COR-L47 (cell line): ENCODE measurements at regions not wholly inside any gene's neighbourhood (a gene's known extent, or its start where the extent isn't known, plus 50 kb on each side); places are given as distances from the start of the nearest gene placed in this dataset.

ENCODE experiments used
- DNase-seq: peaks from one replicate; lab custom pipeline; 2025; lab: John Stamatoyannopoulos, UW

- no peak for DNase-seq
Measured at GRCh38 chr20:52864916-52865605, 107.1 kb upstream of the TSHZ2 start.

DNA sequence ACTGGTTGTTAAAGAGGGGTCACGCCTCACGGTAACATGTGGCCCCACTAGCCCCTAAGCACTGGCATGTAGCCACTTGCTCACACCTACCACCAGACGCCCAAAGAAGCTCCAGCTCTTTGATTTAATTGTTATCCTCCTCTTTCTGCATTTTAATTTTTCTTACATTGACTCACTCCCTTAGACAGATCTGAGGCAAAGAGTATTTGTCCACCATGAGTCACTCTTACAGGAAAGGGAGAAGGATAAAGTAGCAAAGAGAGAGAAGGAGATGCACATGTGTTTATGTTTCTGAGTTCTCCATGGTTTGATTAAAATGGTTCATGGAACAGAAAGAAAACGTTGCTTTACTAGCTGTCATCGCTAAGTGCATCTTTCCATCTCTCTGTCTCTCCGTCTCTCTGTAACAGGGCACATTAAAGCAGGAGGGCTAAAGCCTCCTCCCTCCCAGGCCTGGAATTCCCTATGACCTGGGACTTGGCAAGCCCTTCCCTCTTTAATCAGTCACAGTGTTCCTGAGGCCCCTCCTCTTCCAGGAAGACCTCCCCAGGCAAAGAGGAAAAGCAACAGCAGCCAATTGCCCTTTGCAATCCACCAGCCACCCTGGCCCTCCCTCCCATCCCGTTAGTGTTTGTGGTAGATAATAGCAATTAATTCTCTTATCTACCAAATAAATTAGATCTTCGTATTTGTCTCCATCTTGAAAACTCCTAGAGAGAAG, 112.8 kb upstream of the TSHZ2 start:
- no peak for DNase-seq

GRCh38 chr20:52852714-52853113, 119.4 kb upstream of the TSHZ2 start:
- DNase-seq = no peak

DNA sequence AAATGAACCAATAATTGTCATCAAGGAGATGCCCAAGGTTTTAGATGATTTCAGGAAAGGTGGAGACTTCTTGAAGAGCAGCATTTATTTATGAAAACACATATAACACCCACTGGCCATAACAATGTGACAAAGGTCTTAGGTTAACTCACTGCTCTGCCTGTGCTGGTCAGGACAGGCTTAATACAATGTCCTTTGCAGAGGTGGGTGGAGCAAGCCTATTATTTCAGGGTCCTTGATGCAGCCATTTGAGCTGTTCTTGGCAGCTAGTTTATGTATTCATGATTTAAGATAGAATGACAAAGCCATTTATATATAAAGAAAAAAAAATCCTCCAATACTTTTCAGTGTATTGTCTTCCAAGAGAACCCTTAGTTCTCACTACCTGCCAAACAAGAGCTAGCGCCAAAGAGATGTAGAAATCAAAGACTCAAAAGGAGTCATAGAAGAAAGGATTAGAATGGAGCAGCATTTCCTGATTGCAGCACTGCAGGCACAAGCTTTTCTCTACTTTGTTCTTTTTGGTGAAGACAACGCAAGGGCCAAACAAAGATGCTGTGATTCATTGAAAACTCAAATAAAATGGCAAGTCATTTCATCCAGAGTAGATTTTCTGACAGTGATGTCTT, 124.3 kb upstream of the TSHZ2 start:
- DNase-seq = no peak

GRCh38 chr20:52847029-52847660, 125.0 kb upstream of the TSHZ2 start:
- no peak for DNase-seq

DNA sequence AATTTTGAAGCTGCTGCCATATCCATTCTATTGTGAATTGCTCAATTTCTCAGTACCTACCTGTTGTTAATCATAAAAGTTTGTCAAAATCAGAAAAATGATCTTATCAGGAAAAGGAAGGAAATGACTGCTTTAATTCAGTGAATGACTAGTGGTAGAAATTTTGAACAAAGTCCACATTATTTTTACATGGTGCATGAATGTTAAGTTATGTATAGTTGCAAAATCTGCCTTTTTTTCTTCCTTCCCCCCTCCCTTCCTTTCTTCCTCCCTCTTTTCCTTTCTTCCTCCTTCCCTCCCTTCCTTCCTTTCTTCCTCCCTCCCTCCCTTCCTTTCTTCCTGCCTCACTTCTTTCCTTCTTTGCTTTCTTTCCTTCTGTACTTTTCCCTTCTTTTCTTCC, 127.1 kb upstream of the TSHZ2 start:
- DNase-seq = no peak

GRCh38 chr20:52843425-52843824, 128.7 kb upstream of the TSHZ2 start:
- DNase-seq = no peak

GRCh38 chr20:52841003-52841402, 131.2 kb upstream of the TSHZ2 start:
- DNase-seq = no peak

GRCh38 chr20:52840041-52840440, 132.1 kb upstream of the TSHZ2 start:
- no peak for DNase-seq

GRCh38 chr20:52838510-52839241, 133.5 kb upstream of the TSHZ2 start:
- no peak for DNase-seq

GRCh38 chr20:52837378-52837777, 134.8 kb upstream of the TSHZ2 start:
- no peak for DNase-seq

- DNase-seq = no peak
Measured at GRCh38 chr20:52833901-52834300, 138.3 kb upstream of the TSHZ2 start.

- DNase-seq = no peak
Measured at GRCh38 chr20:52832151-52832774, 139.9 kb upstream of the TSHZ2 start.

GRCh38 chr20:52830598-52830997, 141.6 kb upstream of the TSHZ2 start:
- no peak for DNase-seq

DNA sequence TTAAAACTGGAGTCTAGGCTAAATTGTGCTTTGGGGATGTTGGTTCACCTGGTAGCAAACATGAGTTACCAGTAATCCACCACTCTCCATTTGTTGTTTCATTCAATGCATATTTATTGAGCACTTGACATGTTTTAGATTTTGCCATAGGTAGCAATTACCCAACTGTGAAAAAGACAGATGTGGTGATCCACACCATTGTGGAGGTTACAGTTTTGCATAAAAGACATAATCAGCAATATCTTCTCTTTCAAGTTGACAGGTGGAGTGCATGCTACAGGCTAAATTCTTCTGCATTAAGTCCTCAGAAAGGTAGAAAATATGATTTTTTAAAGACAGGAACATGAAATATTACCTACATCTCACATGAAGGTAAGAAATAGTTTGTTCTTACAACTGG, 143.0 kb upstream of the TSHZ2 start:
- DNase-seq = no peak

GRCh38 chr20:52828199-52828598, 144.0 kb upstream of the TSHZ2 start:
- DNase-seq = no peak

DNA sequence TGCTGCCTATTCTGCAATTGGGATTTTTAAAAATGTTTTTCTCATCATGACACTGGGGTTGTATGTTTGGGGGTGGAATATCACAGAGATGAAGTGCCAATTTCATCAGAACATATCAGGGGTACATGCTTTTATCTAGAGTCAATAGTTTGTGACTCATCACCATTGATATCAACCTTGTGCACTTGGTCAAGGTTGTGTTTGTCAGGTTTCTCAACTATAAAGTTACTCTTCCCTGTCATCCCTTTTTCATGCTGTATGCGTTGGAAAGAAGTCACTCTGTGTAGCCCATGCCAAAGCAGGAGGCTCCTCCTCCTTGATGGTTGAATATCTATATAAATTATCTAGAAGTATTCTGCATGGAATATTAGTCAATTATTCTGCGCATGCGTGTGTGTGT, 145.4 kb upstream of the TSHZ2 start:
- DNase-seq = no peak

GRCh38 chr20:52826321-52826720, 145.8 kb upstream of the TSHZ2 start:
- no peak for DNase-seq

DNA sequence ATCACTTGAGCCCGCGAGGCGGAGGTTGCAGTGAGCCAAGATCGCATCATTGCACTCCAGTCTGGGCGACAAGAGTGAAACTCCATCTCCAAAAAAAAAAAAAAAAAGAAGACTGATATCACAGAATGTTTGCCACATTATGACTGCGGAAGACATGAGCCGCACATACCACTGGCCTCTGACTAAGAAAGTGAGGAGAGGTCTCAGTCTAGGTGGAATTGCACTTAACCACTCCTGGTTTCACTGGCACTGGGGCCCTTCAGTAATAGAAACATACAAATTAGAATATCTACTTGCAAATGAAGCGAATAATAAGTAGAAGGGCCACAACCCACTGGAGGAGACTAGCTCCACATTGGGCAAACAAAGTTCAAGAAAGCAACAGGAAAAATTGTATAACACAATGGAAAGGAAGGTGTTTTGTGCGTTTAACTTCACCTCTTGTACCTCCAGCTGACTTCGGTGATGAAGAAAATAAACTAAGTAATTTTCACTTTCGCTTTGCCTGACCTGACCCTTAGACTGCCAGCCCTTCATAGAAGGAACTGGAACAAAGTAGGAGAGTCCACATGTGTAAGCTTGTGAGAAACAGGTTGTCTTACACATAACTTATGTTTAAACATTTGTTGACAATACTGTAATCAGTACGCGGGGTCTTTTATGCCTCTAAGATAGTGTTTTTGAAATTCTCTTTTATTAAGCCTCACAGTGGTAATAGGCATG, 147.5 kb upstream of the TSHZ2 start:
- DNase-seq = no peak

DNA sequence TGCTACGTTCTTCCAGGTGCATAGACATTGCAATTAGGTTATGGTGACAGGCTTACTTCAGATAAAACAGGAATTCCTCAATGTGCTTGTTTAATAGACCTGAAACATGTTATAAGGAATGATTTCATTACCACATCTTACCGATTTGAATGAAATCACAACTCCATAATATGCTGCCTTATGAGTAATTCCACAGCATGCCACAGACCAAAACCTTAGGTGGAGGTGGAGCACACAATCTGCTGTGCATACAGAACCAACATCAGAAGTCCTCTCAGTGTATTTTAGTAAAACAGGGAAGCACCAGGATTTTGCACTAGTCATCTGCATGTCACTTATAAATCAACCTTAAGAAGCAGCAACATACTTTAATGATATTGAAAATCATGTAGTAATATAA, 148.9 kb upstream of the TSHZ2 start:
- no peak for DNase-seq
